GM06990 (cell line): ENCODE measurements at regions not wholly inside any gene's neighbourhood (a gene's known extent, or its start where the extent isn't known, plus 50 kb on each side); places are given as distances from the start of the nearest gene placed in this dataset.

Experiments used
- DNase-seq: peaks from one replicate; pipeline ENCODE4 v3.0.0-alpha.2; 2011; ENCODE audit not compliant: insufficient read length; ENCODE audit errors: extremely low read depth
- H3K27me3 ChIP-seq: replicated peaks from 2 replicates; pipeline ENCODE4 v1.6.0; 2011; ENCODE audit warnings: low read length; ENCODE audit not compliant: control insufficient read depth, insufficient read depth
- H3K36me3 ChIP-seq: 2 replicates; pipeline ENCODE4 v1.5.1; 2011; ENCODE audit warnings: low read length; ENCODE audit not compliant: control insufficient read depth, insufficient read depth
- H3K4me3 ChIP-seq: replicated peaks from 2 replicates; pipeline ENCODE4 v1.5.1; 2011; ENCODE audit warnings: low read depth, mild to moderate bottlenecking, control low read depth, low read length
- CTCF ChIP-seq: IDR thresholded peaks from 2 replicates; pipeline ENCODE4 v1.5.1; 2011; ENCODE audit warnings: low read length, control low read depth, mild to moderate bottlenecking, inconsistent platforms; ENCODE audit not compliant: insufficient read depth, poor library complexity, severe bottlenecking

GRCh38 chrX:13094828-13095341 lies 50.5 kb upstream of the FAM9C start:
- TF ChIP-seq CTCF: no peak
- DNase-seq: no peak
- no peaks in the 10 kb centered on the region for H3K36me3 ChIP-seq
- H3K27me3 ChIP-seq: no peaks in the 10 kb centered on the region
- no peak overlapping the region for H3K4me3 ChIP-seq

GRCh38 chrX:13094374-13094773 lies 50.0 kb upstream of the FAM9C start:
- H3K36me3 ChIP-seq: no peaks in the 10 kb centered on the region
- H3K4me3 ChIP-seq: no peak overlapping the region
- H3K27me3 ChIP-seq: no peaks in the 10 kb centered on the region
- TF ChIP-seq CTCF: no peak
- no peak for DNase-seq
